ENCODE measurements at regions not wholly inside any gene's neighbourhood (a gene's known extent, or its start where the extent isn't known, plus 50 kb on each side); places are given as distances from the start of the nearest gene placed in this dataset.

GRCh38 chr19:30283556-30283955 lies 88.6 kb upstream of the ZNF536 start:
- Histone ChIP-seq H3K27ac (no peak overlapping the region), H3K4me3 (ENCODE audit: low read depth, low read length) (no peak overlapping the region), H3K27me3 (ENCODE audit: insufficient read depth, low read depth, severe bottlenecking) (no peaks in the 10 kb centered on the region), H3K36me3 (no peaks in the 10 kb centered on the region), H3K9me3 (ENCODE audit: severe bottlenecking) (no peaks in the 10 kb centered on the region)
- no peak for TF ChIP-seq CTCF (IDR thresholded peaks at IDR 0.05; ENCODE audit: low read depth, low read length)
- DNase-seq = no peak

GRCh38 chr19:30284209-30284608 lies 88.0 kb upstream of the ZNF536 start:
- no peak for DNase-seq
- TF ChIP-seq CTCF (IDR thresholded peaks at IDR 0.05; ENCODE audit: low read depth, low read length) = no peak
- Histone ChIP-seq H3K27me3 (ENCODE audit: insufficient read depth, low read depth, severe bottlenecking) (no peaks in the 10 kb centered on the region), H3K36me3 (no peaks in the 10 kb centered on the region), H3K27ac (no peak overlapping the region), H3K4me3 (ENCODE audit: low read depth, low read length) (no peak overlapping the region), H3K9me3 (ENCODE audit: severe bottlenecking) (no peaks in the 10 kb centered on the region)

- TF ChIP-seq CTCF (IDR thresholded peaks at IDR 0.05; ENCODE audit: low read depth, low read length) = no peak
- Histone ChIP-seq H3K27ac (no peak overlapping the region), H3K27me3 (ENCODE audit: insufficient read depth, low read depth, severe bottlenecking) (no peaks in the 10 kb centered on the region), H3K4me3 (ENCODE audit: low read depth, low read length) (no peak overlapping the region), H3K9me3 (ENCODE audit: severe bottlenecking) (no peaks in the 10 kb centered on the region), H3K36me3 (no peaks in the 10 kb centered on the region)
- DNase-seq = no peak
Observed at GRCh38 chr19:30284885-30285284, 87.3 kb upstream of the ZNF536 start.

GRCh38 chr19:30286378-30286777 lies 85.8 kb upstream of the ZNF536 start:
- no peak for DNase-seq
- no peaks in the 10 kb centered on the region for H3K27me3 ChIP-seq (ENCODE audit: insufficient read depth, low read depth, severe bottlenecking)
- H3K4me3 ChIP-seq (ENCODE audit: low read depth, low read length) = no peak overlapping the region
- no peak for TF ChIP-seq CTCF (IDR thresholded peaks at IDR 0.05; ENCODE audit: low read depth, low read length)
- no peaks in the 10 kb centered on the region for H3K36me3 ChIP-seq
- no peaks in the 10 kb centered on the region for H3K9me3 ChIP-seq (ENCODE audit: severe bottlenecking)
- H3K27ac ChIP-seq = no peak overlapping the region

- no peak for TF ChIP-seq CTCF (IDR thresholded peaks at IDR 0.05; ENCODE audit: low read depth, low read length)
- Histone ChIP-seq H3K9me3 (ENCODE audit: severe bottlenecking) (no peaks in the 10 kb centered on the region), H3K27me3 (ENCODE audit: insufficient read depth, low read depth, severe bottlenecking) (no peaks in the 10 kb centered on the region), H3K27ac (no peak overlapping the region), H3K4me3 (ENCODE audit: low read depth, low read length) (no peak overlapping the region), H3K36me3 (no peaks in the 10 kb centered on the region)
- DNase-seq = no peak
Observed at GRCh38 chr19:30287259-30287658, 84.9 kb upstream of the ZNF536 start.

- H3K36me3 ChIP-seq = no peaks in the 10 kb centered on the region
- no peaks in the 10 kb centered on the region for H3K9me3 ChIP-seq (ENCODE audit: severe bottlenecking)
- no peak for DNase-seq
- H3K4me3 ChIP-seq (ENCODE audit: low read depth, low read length) = no peak overlapping the region
- no peak for TF ChIP-seq CTCF (IDR thresholded peaks at IDR 0.05; ENCODE audit: low read depth, low read length)
- H3K27ac ChIP-seq = no peak overlapping the region
- H3K27me3 ChIP-seq (ENCODE audit: insufficient read depth, low read depth, severe bottlenecking) = no peaks in the 10 kb centered on the region
Observed at GRCh38 chr19:30287973-30288372, 84.2 kb upstream of the ZNF536 start.

Data from WERI-Rb-1 (cell line).